DMS 273 (cell line): ENCODE measurements at regions not wholly inside any gene's neighbourhood (a gene's known extent, or its start where the extent isn't known, plus 50 kb on each side); places are given as distances from the start of the nearest gene placed in this dataset.
"Not testable (repeated sequence)": the region's sequence is repeated elsewhere in the genome, so short reads cannot be mapped to it uniquely, and the experiment has no call there.

Experiments
- DNase-seq: peaks from one replicate; lab custom pipeline; 2025; ENCODE audit not compliant: unreplicated experiment; lab: John Stamatoyannopoulos, UW

DNA sequence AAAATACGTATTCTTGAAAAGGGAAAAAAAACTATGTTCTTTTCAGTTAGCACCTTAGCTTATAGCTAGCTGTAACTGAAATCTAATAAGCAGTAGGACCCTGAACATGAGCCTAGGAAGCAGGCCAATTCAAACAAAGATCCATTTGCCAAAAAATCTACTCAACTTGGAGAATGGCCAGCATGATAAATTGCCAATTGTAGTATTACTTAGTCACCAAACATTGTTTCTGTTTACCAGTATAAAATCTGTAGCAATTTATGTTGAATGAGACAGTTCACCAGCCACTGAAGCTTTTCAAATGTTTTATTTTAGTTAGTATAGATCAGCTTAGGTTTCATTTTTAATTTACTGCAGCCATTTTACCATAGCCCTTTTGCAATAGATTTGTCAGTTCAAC, 323.6 kb upstream of the DIPK2B start:
- no peak for DNase-seq

DNA sequence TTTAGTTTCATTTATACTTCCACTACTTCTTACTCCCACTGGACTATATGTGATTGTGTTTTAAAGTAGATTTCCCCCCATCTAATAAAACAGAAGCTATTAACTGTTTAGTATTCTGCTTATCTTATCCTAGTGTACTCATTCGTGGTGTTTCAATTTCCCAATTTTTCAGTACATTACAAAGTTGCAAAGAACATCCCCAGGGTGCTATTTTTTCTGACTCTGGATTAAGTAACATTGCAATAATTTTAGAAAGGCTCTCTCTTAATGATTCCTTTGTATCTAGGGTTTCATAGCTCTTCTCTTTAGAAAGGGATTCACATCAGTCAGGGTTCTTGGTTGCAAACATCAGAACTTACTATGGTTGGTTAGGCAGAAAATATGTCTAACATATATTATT, 317.9 kb upstream of the DIPK2B start:
- no peak for DNase-seq

DNA sequence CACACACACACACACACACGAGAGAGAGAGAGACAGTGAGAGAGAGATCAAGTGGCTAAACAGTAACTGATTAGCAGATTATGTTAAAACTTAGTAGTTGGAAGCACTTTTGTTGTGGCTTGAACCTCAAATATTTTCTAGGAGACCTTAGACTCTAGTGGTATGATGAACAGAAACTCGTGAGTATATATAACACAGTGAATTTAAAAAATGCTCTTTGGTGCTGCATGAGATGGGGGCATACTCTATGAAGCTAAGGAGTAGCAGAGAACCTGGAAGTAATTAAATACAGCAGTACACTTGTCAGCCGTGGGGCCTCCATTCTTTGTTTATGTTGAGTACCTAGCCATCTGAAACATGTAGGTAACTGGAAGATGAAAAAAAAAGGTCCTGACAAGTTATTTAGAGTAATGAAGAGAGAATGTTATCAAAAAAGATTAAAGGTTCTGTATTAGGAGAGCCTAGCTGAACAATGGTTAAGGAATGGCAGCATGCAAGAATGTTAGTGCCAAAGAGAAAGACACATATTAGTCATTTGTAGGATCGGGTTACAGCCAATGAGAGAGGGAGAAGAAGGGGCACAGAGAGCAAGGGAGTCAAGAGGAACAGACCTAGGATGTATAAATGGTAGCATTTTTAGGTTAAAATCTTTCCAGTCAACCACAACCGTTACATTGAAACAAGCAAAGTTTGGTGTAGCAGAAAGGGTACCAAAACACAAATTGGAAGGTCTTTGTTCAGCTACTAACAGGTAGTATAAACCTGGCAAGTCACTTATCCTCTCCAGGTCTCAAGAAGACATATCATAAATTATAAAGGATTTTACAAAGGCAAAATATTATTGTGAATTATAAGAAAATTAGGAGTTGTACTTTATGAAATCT, 316.7 kb upstream of the DIPK2B start:
- DNase-seq, result no peak

DNA sequence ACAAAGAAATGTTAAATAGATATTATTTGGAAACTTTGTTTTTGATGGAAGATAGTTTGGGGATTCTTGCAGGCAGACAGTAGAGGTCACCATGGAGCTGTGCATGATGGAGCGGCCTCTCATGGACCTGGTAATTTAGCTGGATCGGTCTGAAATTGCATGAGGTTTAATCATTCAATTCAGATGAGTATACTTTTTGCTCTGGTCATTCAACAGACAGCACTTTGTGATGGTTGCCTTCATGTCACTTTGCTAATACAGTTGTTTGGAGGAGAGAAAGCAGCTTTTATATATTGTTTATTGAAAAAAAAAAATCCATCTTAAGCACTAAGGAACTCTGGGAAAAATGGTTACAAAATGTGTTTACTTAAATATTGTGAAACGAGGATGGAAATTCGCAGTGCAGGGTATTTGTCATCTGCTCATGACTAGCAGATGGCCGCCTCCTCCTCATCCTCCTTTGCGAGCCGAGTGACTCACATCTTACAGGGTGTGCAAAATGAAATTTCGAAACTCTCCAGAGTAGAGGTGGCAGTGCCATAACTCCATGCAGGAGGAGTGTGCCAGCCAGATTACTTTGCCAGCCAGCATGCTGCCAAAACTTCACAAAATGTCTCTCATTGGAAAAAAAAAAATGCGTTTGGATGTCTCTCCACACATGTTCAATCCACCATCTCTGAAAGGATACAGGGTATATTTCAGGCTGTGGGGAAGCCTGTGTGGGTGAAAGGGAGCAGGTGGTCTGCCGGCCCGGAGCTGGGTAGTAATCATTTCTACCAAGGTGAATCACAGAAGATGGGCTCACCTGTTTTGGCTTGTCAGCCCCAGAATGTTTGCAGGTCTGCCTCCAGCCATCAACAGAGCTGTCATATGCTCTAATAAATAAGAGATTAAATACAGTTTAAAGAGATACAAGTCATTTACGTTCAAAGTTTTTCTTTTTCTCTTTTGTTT, 314.9 kb upstream of the DIPK2B start:
- DNase-seq, result peak; percentile 53

DNA sequence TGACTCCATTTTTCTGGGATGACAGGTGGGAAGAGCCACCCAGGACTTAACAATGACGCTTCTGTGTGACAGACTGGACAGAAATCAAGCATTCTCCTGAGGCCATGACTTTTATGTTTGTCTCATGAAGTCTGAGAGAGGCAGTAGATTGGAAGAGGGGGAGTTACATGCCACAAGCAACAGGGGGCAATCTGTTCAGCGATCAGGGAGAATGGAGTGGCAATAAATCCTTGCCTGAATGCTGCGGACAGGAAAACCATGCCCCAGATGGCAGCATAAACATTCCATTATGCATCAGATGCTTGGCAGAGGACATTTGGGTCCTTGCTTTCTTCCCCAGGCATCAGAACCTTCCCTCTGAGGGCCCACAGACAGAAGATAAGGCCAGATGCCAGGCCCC, 312.4 kb upstream of the DIPK2B start:
- DNase-seq, result no peak

DNA sequence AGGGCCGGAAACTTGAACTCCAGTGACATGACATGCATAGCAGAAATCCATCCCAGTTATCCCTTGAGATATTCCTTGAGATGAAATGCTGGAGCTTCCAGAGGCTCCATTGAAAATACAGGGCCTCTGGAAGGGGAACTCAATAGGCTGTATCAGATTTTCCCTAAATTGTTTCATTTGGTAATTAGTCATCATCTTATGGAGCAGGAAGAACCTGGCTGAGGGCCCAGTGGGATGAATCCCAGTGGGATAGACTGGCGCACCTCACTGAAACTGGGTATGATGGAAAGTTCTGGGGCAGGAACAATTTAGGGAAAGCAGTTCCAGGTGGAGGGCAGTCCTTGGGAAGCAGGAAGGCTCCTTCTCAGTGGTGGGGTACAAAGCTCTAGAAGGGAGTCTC, 307.8 kb upstream of the DIPK2B start:
- no peak for DNase-seq

DNA sequence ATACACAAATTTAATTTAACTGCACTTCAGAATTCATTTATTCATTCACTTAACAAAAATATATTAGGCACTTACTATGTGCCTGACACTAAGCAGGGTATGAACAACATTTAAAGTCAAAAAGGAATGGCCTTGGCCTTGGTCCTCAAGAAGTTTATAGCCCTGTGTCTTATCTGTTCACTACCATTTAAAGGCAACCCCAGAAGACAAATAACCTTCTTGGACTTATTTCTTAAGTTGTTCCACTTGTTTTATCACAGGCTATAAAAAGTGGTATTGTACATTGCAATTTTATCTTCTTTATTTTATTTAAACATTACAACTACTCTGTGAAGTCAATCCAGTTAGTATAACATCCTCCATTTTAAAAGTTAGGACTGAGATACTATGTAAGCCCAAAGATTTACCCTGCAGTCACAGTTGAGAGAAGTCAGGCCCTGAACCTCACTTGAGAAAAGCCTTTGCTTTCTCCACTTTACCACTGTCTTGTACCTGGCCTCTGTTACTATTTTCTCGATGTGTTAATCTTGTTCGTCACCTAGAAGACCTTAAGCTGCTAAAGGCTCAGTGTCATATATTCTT, 305.6 kb upstream of the DIPK2B start:
- no peak for DNase-seq

DNA sequence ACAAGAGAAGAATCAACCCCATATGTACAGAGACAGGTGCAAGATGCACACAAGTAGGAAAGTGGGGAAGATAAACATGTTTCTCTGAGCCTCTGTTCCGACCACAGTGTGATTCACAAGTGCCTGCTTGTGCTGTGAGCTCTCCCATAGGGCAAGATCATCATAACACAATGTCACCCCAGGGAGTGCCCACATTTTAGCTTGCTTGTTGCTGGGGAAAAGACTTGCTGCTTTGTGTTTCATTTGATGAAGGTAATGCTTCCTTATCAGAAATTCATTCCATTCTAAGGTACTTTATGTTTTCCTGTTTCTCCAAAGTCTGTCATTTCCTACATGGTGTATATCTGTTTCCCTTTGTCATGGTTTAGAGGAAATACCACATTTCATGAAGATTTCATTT, 304.5 kb upstream of the DIPK2B start:
- DNase-seq, result no peak

DNA sequence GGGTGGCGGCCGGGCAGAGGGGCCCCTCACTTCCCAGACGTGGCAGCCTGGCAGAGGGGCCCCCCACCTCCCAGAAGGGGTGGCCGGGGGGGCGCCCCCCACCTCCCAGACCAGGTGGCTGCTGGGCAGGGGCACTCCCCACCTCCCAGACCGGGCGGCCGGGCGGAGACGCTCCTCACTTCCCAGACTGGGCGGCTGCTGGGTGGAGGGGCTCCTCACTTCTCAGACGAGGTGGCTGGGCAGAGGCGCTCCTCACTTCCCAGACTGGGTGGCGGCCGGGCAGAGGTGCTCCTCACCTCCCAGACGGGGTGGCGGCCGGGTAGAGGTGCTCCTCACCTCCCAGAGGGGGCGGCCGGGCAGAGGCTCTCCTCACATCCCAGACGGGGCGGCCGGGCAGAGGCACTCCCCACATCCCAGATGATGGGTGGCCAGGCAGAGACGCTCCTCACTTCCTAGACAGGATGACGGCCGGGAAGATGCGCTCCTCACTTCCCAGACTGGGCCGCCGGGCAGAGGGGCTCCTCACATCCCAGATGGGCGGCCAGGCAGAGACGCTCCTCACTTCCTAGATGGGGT, 303.2 kb upstream of the DIPK2B start:
- DNase-seq, result peak; percentile 5

DNA sequence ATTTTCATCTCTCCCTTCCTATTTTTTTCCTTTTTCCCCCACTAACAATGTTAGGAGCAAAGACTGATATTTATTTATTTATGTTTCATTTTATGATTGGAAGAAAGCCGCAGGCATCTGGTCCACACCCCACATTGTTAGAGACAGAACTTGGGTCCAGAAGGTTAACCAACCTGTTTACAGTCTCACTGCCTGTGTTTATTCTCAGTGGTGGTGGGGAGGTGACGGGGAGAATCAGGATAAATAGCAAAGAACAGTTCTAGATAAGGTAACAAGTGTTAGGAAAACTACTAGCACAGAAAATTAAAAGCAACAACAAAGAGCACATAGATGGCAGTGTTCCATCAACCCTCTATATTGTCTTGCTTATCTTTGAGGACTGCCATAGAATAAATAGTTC, 301.7 kb upstream of the DIPK2B start:
- no peak for DNase-seq

DNA sequence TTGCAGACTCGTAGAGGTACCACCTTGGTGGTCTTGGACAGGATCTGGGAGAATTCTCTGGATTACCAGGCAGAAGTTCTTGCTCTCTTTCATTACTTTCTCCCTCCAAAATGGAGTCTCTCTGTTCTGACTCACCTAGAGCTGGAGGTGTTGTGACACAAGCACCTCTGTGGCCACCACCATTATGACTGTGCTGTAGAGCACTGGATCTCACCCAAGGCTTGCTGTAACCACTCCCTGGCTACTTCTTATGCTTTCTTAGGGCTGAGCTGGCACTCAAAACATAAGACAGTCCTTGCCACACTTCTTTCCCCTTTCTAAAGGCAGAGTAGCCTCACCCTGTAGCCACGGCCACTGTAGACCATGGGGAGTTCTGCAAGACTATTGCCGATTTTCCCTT, 296.6 kb upstream of the DIPK2B start:
- no peak for DNase-seq

DNA sequence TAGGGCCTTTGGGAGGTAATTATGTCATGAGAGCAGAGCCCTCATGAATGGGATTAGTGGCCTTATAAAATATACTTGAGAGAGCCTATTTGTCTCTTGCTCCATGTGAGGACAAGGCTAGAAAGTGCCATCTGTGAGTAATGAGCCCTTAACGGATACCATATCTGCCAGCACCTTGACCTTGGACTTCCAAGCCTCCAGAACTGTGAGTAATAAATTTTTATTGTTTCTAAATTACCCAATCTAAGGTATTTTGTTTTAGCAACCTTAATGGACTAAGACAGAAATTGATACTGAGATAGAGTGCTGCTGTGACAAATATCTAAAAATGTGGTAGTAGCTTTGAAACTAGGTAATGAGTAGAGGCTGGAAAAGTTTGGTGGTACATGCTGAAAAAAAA, 285.0 kb upstream of the DIPK2B start:
- no peak for DNase-seq

DNA sequence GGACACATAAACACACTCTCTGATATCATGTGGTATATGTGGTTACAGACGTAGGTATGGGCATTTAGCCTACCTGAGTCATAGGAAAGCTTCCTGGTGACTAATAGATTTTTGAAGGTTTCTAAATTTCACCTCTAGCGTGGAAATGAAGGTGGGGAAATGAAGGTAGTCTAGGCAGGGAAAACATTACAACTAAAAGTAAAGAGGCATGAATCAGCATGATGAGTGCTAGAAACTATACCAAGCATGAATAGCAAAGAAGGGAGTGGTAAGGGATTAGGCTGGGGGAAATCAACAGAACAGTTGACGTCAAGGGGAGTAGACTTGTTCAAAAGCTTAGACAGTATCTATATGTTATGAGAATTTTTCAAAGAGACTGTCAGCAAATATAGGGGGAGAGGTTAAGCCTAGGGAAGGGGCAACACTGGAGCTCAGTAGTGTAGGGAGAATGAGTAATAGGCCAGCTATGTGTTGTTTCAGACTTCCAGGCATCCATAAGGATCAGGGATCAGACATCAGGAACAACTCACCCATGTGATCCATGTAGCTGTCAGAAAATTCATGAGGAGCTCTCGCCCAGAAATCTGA, 279.3 kb upstream of the DIPK2B start:
- DNase-seq, result no peak

DNA sequence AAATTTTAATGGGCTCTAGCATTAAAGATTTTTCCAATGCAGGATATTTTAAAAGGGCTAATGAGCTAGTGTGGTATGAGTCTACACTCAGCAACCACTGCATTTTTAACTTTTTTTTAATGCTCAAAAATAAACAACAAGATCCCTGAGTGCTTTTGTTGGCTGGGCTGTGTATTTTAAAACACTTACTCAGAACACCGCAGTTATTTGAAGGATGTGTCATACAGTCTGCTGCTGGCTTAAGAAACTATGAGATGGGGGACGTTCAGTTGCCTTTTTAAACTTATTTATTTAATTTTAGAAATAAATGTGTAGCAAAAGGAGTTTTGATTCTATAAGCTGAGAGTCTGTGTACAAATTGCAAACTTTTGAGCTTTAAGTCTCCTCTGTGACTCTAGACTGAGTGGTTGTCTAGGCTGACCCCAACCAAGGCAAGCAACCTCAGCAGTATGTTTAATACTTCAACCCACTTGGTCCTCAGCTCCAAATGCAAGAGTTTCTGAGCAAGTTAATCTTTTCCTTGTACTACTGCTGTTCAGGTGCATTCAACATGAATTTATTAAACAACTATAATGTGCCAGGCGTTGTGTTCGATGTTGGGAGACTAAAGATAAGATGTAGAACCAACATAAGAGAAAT, 278.6 kb upstream of the DIPK2B start:
- no peak for DNase-seq

DNA sequence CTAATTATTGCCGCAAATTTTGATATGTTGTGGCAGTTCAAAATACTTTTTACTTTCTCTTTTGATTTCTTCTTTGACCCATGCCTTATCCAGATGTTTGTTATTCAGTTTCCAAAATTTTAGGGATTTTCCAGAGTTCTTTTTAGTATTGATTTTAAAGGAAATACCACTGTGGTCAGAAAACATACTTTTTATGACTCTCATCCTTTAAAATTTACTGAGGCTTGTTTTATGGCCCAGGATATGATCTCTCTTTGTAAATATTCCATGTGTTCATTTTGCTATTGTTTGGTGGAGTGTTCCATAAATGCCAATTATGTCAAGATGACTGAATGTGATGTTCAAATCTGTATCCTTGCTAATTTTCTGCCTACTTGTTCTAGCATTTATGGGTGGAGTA, 272.3 kb upstream of the DIPK2B start:
- DNase-seq, result no peak

DNA sequence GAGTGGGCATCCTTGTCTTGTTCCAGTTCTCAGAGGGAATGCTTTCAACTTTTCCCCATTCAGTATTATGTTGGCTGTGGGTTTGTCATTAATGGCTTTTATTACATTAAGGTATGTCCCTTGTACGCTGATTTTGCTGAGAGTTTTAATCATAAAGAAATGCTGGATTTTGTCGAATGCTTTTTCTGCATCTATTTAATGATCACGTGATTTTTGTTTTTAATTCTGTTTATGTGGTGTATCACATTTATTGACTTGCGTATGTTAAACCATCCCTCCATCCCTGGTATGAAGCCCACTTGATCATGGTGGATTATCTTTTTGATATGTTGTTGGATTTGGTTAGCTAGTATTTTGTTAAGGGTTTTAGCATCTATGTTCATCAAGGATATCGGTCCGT, 266.9 kb upstream of the DIPK2B start:
- DNase-seq, result not testable (repeated sequence)

DNA sequence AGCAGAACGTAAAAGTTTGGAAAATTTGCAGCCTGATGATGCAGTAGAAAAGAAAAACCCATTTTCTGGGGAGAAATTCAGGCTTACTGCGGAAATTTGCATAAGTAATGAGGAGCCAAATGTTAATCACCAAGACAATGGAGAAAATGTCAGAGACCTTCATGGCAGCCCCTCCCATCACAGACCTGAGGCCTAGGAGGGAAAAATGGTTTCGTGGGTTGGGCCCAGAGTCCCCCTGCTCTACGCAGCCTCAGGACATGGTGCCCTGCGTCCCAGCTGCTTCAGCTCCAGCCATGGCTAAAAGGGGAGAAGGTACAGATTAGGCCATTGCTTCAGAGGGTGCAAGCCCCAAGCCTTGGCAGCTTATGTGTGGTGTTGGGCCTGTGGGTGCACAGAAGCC, 255.1 kb upstream of the DIPK2B start:
- DNase-seq, result not testable (repeated sequence)

DNA sequence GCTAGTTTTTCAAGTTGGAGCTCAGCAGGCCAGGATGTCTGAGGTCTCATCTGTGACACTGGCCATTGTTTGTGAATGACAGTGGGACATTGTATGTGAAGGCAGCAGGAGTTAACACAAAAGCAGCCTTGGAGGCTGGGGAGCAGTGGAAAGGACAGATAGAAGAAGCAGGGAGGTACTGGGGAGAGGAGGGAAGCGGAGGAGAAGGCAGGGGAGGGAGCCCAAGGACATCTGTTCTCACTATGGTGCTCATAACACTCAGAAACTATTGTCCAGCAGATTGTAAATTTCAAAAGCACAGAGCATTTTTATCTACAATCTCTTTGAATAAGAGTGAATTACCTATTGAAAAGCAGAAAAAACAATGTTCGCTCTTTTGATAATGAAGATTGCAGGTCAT, 253.6 kb upstream of the DIPK2B start:
- no peak for DNase-seq

DNA sequence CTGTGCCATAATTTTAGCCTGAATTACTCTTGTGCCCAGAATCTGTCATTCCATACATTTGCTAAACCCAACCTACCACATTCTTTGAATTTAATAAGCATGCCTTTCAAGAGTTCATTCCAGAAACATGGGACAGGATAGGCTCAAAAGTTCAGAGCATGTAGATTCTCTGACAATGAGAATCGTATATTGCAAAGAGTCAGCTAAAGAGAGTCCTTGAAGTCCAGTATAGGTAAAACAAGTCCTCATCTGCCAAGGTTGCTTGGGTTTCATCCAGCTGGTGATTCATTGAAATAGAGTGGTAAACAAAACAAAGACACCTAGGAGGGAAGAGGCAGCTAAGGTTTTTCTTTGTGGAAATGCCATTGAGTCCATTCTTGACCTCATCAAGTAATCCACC, 249.3 kb upstream of the DIPK2B start:
- DNase-seq, result no peak

DNA sequence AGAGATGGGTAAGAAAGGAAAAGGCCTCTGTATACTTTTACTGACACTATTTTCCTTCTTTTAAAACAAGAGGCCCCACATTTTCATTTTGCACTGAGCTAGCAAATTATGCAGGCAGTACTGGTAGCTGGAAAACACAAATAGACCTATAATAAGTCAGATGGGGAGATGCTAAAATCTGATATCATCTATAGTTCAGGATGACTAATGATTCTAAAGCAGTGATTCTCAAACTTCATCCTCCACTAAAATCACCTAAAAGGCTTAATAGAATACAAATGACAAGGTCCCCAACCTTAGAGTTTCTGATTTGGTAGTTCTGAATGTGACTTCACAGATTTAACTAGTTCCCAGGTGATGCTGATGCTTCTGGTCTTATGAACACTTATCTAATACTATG, 247.3 kb upstream of the DIPK2B start:
- DNase-seq, result no peak

DNA sequence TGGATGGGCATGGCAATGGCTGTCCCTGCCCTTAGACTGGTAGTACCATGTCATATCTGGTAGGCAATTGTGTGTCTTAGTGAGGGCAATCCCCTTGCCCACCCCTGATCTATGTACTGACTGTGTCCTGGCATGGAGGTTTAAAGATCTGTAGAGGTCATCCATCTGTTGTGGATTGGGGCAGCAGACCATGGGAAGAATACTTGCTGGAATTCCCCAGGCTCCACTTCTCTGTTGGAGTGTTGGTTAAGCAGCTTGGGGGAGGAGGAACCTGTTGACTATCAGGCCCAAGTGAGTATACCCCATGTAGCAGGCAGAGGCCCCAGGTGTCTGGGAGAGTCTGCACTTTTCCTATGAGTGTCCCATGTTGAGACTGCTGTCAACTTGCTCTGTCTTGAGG, 246.7 kb upstream of the DIPK2B start:
- DNase-seq, result no peak
